ENCODE measurements at regions not wholly inside any gene's neighbourhood (a gene's known extent, or its start where the extent isn't known, plus 50 kb on each side); places are given as distances from the start of the nearest gene placed in this dataset.

GRCh38 chr1:115215110-115215509, 122.9 kb downstream of the NGF start:
- TF ChIP-seq, protein P1, sequence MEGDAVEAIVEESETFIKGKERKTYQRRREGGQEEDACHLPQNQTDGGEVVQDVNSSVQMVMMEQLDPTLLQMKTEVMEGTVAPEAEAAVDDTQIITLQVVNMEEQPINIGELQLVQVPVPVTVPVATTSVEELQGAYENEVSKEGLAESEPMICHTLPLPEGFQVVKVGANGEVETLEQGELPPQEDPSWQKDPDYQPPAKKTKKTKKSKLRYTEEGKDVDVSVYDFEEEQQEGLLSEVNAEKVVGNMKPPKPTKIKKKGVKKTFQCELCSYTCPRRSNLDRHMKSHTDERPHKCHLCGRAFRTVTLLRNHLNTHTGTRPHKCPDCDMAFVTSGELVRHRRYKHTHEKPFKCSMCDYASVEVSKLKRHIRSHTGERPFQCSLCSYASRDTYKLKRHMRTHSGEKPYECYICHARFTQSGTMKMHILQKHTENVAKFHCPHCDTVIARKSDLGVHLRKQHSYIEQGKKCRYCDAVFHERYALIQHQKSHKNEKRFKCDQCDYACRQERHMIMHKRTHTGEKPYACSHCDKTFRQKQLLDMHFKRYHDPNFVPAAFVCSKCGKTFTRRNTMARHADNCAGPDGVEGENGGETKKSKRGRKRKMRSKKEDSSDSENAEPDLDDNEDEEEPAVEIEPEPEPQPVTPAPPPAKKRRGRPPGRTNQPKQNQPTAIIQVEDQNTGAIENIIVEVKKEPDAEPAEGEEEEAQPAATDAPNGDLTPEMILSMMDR (IDR thresholded peaks at IDR 0.05), result no peak
- TF ChIP-seq POLR2A (IDR thresholded peaks at IDR 0.05), result no peak

Data from lower leg skin (tissue), 3 donors.